IPS-18a (cell line): ENCODE measurements at regions not wholly inside any gene's neighbourhood (a gene's known extent, or its start where the extent isn't known, plus 50 kb on each side); places are given as distances from the start of the nearest gene placed in this dataset.

Source experiments
- H3K27ac ChIP-seq: one replicate; pipeline ENCODE4 v1.5.1; 2013; ENCODE audit warnings: low read length
- H3K27me3 ChIP-seq: one replicate; pipeline ENCODE4 v1.6.1; 2013; ENCODE audit warnings: mild to moderate bottlenecking, low read length; ENCODE audit not compliant: control insufficient read depth, insufficient read depth
- H3K36me3 ChIP-seq: one replicate; pipeline ENCODE4 v1.6.1; 2013; ENCODE audit warnings: low read depth, low read length; ENCODE audit not compliant: control insufficient read depth
- H3K4me1 ChIP-seq: one replicate; pipeline ENCODE4 v1.6.1; 2013; ENCODE audit warnings: low read depth, low read length; ENCODE audit not compliant: control insufficient read depth
- H3K4me3 ChIP-seq: one replicate; pipeline ENCODE4 v1.5.1; 2013; ENCODE audit warnings: low read length
- H3K9ac ChIP-seq: one replicate; pipeline ENCODE4 v1.6.1; 2013; ENCODE audit warnings: mild to moderate bottlenecking, low read length, moderate library complexity
- H3K9me3 ChIP-seq: one replicate; pipeline ENCODE4 v1.6.1; 2013; ENCODE audit warnings: low read depth, low read length; ENCODE audit not compliant: control insufficient read depth

- Histone ChIP-seq H3K4me3 (no peak overlapping the region), H3K9ac (no peak overlapping the region), H3K4me1 (no peaks in the 10 kb centered on the region), H3K27ac (no peak overlapping the region), H3K9me3 (no peaks in the 10 kb centered on the region), H3K36me3 (no peaks in the 10 kb centered on the region), H3K27me3 (no peaks in the 10 kb centered on the region)
These were observed 85.6 kb upstream of the GAP43 start for GRCh38 chr3:115537669-115538068.

- no peak overlapping the region for H3K4me3 ChIP-seq
- H3K27ac ChIP-seq = no peak overlapping the region
These were observed 76.1 kb upstream of the GAP43 start for GRCh38 chr3:115547207-115547606.

GRCh38 chr3:115548611-115549010 lies 74.7 kb upstream of the GAP43 start:
- Histone ChIP-seq H3K4me1 (no peaks in the 10 kb centered on the region), H3K4me3 (no peak overlapping the region), H3K27ac (no peak overlapping the region), H3K27me3 (no peaks in the 10 kb centered on the region), H3K9ac (no peak overlapping the region), H3K9me3 (no peaks in the 10 kb centered on the region), H3K36me3 (no peaks in the 10 kb centered on the region)

More at GRCh38 chr3:115547207-115547606, 76.1 kb upstream of the GAP43 start:
- Histone ChIP-seq H3K9me3 (no peaks in the 10 kb centered on the region), H3K36me3 (no peaks in the 10 kb centered on the region), H3K4me1 (no peaks in the 10 kb centered on the region), H3K9ac (no peak overlapping the region), H3K27me3 (no peaks in the 10 kb centered on the region)

- Histone ChIP-seq H3K27me3 (no peaks in the 10 kb centered on the region), H3K9me3 (no peaks in the 10 kb centered on the region), H3K27ac (no peak overlapping the region), H3K36me3 (no peaks in the 10 kb centered on the region), H3K4me3 (no peak overlapping the region), H3K4me1 (peaks cover 1% of the 10 kb centered on the region), H3K9ac (no peak overlapping the region)
These were observed 74.2 kb upstream of the GAP43 start for GRCh38 chr3:115549071-115549470.

GRCh38 chr3:115550285-115550761 lies 73.0 kb upstream of the GAP43 start:
- H3K36me3 ChIP-seq = no peaks in the 10 kb centered on the region
- H3K9me3 ChIP-seq = no peaks in the 10 kb centered on the region
- H3K27ac ChIP-seq = no peak overlapping the region
- no peak overlapping the region for H3K9ac ChIP-seq
- H3K4me3 ChIP-seq = no peak overlapping the region
- H3K4me1 ChIP-seq = peaks cover 6% of the 10 kb centered on the region
- no peaks in the 10 kb centered on the region for H3K27me3 ChIP-seq

- peaks cover 6% of the 10 kb centered on the region for H3K4me1 ChIP-seq
- H3K9ac ChIP-seq = no peak overlapping the region
- no peaks in the 10 kb centered on the region for H3K9me3 ChIP-seq
- no peak overlapping the region for H3K27ac ChIP-seq
- H3K27me3 ChIP-seq = no peaks in the 10 kb centered on the region
- H3K36me3 ChIP-seq = no peaks in the 10 kb centered on the region
- H3K4me3 ChIP-seq = no peak overlapping the region
These were observed 72.3 kb upstream of the GAP43 start for GRCh38 chr3:115551016-115551415.

- no peak overlapping the region for H3K4me3 ChIP-seq
- H3K36me3 ChIP-seq = no peaks in the 10 kb centered on the region
- no peak overlapping the region for H3K9ac ChIP-seq
- peaks cover 6% of the 10 kb centered on the region for H3K4me1 ChIP-seq
- H3K9me3 ChIP-seq = no peaks in the 10 kb centered on the region
- no peaks in the 10 kb centered on the region for H3K27me3 ChIP-seq
- no peak overlapping the region for H3K27ac ChIP-seq
These were observed 71.3 kb upstream of the GAP43 start for GRCh38 chr3:115552007-115552406.

- Histone ChIP-seq H3K4me1 (peaks cover 6% of the 10 kb centered on the region), H3K36me3 (no peaks in the 10 kb centered on the region), H3K9me3 (no peaks in the 10 kb centered on the region), H3K4me3 (no peak overlapping the region), H3K9ac (no peak overlapping the region), H3K27ac (no peak overlapping the region), H3K27me3 (no peaks in the 10 kb centered on the region)
These were observed 69.4 kb upstream of the GAP43 start for GRCh38 chr3:115553796-115554486.

GRCh38 chr3:115554487-115554807 lies 68.9 kb upstream of the GAP43 start:
- Histone ChIP-seq H3K4me3 (no peak overlapping the region), H3K9me3 (no peaks in the 10 kb centered on the region), H3K36me3 (no peaks in the 10 kb centered on the region), H3K4me1 (peaks cover 6% of the 10 kb centered on the region), H3K27me3 (no peaks in the 10 kb centered on the region), H3K9ac (no peak overlapping the region), H3K27ac (no peak overlapping the region)

GRCh38 chr3:115562636-115563267 lies 60.6 kb upstream of the GAP43 start:
- no peak overlapping the region for H3K9ac ChIP-seq
- no peaks in the 10 kb centered on the region for H3K9me3 ChIP-seq
- H3K4me1 ChIP-seq = no peaks in the 10 kb centered on the region
- H3K36me3 ChIP-seq = no peaks in the 10 kb centered on the region
- H3K27ac ChIP-seq = no peak overlapping the region
- no peaks in the 10 kb centered on the region for H3K27me3 ChIP-seq
- H3K4me3 ChIP-seq = no peak overlapping the region

GRCh38 chr3:115563984-115564383 lies 59.3 kb upstream of the GAP43 start:
- no peak overlapping the region for H3K27ac ChIP-seq
- no peak overlapping the region for H3K4me3 ChIP-seq
- no peaks in the 10 kb centered on the region for H3K9me3 ChIP-seq
- no peaks in the 10 kb centered on the region for H3K27me3 ChIP-seq
- H3K4me1 ChIP-seq = no peaks in the 10 kb centered on the region
- no peak overlapping the region for H3K9ac ChIP-seq
- H3K36me3 ChIP-seq = no peaks in the 10 kb centered on the region

GRCh38 chr3:115571413-115571812 lies 51.9 kb upstream of the GAP43 start:
- Histone ChIP-seq H3K9me3 (no peaks in the 10 kb centered on the region), H3K4me3 (no peak overlapping the region), H3K27ac (no peak overlapping the region), H3K9ac (no peak overlapping the region), H3K4me1 (no peaks in the 10 kb centered on the region), H3K27me3 (no peaks in the 10 kb centered on the region), H3K36me3 (no peaks in the 10 kb centered on the region)
